Activated gamma-delta T cell (primary cell): ENCODE measurements at regions not wholly inside any gene's neighbourhood (a gene's known extent, or its start where the extent isn't known, plus 50 kb on each side); places are given as distances from the start of the nearest gene placed in this dataset.

ENCODE experiments used
- DNase-seq: peaks from one replicate; lab custom pipeline; 2025; lab: John Stamatoyannopoulos, UW

DNA sequence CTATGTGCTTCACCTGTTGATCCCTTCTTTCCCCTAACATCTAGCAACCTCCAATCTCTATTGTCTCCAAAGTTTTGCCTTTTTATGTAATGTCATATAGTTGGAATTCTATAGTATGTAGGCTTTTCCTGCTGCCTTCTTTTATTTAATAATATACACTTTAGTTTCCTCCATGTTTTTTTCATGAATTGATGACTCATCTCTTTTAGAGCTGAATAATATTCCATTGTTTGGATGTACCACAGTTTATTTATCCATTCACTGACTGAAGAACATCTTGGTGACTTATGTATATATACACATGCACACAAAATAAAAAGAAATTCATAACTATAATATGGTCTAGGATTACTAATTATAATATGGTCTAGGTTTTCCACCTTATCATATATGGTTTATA, 1314.2 kb downstream of the OTOL1 start:
- DNase-seq, result no peak

DNA sequence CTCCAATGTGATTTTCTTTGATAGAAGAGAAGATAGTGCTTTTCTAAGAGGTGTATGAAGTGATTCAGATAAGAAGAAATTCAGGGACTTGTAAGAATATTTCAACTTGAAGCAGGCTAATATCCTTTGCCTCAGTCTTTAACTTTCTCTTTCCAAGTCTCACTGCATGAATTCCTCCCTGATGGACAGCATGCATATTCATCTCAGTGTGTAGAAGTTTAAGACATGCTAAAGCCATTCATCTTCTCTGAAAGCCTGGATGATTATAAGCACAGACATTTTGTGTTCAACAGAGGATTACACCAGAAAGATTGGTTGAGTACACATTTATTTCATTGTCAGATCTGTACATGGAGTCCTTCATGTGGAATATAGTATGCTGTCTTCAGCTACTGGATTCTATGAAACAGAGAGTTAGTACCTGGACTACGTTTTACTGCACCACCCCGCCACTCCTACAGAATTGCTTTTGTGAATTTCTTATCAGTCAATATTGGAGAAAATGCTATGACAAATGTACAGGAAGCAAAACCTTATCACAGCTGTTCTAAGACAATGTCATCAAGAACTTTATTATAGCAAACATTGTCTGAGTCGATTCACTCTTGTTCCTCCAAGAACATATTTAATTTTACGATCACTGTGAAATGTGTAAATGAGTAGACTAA, 1346.1 kb downstream of the OTOL1 start:
- DNase-seq, result no peak

- no peak for DNase-seq
Measured at GRCh38 chr3:162845918-162846317, 1349.3 kb downstream of the OTOL1 start.

- no peak for DNase-seq
Measured at GRCh38 chr3:162847511-162847910, 1350.9 kb downstream of the OTOL1 start.

- DNase-seq, result no peak
Measured at GRCh38 chr3:162863579-162863978, 1367.0 kb downstream of the OTOL1 start.

- DNase-seq, result no peak
Measured at GRCh38 chr3:162865466-162865865, 1368.9 kb downstream of the OTOL1 start.

DNA sequence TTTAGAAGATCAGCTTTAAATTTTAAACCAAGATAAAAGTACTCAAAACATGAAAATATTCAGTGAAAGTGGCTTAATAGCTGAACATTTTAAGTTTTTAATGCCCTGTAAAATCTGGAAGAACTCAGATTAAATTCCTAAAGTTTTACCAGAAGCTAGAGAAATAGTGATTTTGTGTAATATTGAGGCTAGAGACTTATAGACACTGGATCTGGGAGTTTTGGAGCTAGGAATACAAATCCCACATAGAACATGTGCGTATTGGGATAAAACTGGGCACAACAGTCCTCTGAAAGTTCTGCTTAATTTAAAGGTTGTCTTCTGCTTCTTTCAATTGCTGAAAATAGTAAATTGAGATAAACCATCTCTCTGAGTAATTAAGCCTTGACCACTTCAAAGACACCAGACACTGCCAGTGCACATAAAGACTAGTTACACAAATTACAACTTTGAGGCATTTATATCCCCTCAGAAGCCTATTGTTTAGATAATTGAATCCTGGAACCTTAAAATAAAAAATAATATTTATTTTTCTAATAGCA, 1382.5 kb downstream of the OTOL1 start:
- DNase-seq, result no peak

- no peak for DNase-seq
Measured at GRCh38 chr3:162884373-162884772, 1387.8 kb downstream of the OTOL1 start.

GRCh38 chr3:162892921-162893793, 1396.5 kb downstream of the OTOL1 start:
- no peak for DNase-seq

- DNase-seq, result no peak
Measured at GRCh38 chr3:162897291-162897690, 1400.7 kb downstream of the OTOL1 start.

DNA sequence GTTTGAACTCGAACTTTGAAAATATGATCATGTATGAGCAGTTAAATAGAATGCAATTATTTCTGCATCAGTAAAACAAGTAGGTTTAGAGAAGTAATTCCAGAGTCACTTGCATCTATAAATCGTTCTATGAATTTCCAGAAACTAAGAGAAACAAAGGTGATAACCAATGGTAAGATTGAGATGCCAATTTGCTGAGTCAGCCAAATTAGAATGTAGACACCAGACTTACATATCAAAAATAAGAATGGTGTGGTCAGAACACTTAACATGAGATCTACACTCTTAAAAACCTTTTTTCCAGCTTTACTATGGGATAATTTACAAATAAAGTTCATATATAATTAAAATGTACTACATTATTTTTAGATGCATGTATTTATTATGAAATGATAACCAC, 1435.9 kb downstream of the OTOL1 start:
- DNase-seq, result no peak

GRCh38 chr3:162933656-162934055, 1437.0 kb downstream of the OTOL1 start:
- DNase-seq, result no peak

DNA sequence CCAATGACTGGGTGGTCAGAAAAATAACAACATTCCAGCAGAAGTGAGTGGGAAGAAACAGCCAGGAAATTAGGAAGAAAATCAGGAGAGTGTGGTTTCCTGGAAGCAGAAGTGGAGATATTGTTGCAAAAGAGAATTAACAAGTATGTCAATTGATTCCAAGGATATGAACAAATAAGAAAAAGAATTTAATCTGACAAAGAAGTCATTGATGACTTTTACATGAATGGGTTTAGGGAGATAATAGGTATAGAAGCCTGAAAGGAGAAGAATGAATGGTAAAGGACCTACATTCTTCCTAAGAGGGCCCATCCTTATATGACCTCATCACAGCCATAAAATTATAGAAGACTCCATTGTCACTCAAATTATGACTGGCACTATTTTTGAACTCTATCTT, 1440.1 kb downstream of the OTOL1 start:
- DNase-seq, result no peak

DNA sequence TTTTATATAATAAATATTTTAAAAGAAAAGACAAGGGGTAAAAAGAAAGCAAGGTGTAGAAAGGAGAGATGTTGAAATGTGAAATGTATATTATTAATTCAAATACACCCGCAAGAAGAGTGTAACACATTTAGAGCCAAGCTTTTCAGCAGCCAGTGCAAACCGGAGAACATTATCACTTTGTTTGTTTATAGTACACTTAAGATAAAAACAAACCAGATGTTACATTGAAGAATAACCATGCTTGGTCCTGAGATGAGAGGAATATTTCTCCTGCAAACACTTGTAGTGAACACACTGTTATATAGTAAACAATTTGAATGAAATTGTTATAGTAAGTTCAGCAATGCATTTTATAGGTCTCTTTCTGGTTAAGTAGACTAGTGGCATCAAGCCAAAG, 1441.5 kb downstream of the OTOL1 start:
- no peak for DNase-seq

DNA sequence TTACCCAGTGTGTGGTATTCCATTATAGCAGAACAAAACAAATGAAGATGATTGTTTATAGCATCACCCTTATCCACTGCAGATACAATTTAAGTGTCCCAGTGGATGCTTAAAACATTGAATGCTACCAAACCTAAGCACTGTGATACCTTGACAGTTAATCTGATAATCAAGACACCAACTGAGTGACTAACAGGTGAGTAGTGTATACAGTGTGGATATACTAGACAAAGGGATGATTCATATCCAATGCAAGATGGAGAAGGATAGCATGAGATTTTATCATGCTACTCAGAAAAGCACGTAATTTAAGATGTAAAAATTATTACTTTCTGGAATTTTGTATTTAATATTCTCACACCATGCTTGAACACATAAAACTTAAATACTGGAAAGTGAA, 1449.0 kb downstream of the OTOL1 start:
- DNase-seq, result no peak

GRCh38 chr3:162956711-162957110, 1460.1 kb downstream of the OTOL1 start:
- DNase-seq, result no peak

- no peak for DNase-seq
Measured at GRCh38 chr3:162960269-162960668, 1463.7 kb downstream of the OTOL1 start.

DNA sequence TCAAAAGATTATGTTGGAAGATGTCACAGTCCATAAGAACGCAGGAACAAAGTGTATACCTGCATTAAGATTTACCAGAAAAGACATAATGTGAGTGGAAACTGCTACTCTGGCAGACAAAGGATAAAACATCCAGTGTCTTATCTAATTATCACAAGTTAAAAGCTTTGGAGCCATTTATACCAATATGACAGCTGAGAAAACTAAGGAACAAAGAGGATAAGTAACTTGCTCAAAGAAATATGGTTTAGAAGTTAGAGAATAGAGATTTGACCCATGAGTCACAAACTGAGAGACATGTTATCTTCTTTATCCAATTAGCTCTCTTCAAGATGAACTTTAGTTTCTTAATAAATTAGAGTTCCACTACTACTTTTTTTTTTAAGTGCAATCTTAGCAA, 1473.7 kb downstream of the OTOL1 start:
- DNase-seq, result no peak

- no peak for DNase-seq
Measured at GRCh38 chr3:162971715-162972114, 1475.1 kb downstream of the OTOL1 start.

- DNase-seq, result no peak
Measured at GRCh38 chr3:162973428-162973917, 1476.9 kb downstream of the OTOL1 start.

- no peak for DNase-seq
Measured at GRCh38 chr3:162978136-162978535, 1481.5 kb downstream of the OTOL1 start.

DNA sequence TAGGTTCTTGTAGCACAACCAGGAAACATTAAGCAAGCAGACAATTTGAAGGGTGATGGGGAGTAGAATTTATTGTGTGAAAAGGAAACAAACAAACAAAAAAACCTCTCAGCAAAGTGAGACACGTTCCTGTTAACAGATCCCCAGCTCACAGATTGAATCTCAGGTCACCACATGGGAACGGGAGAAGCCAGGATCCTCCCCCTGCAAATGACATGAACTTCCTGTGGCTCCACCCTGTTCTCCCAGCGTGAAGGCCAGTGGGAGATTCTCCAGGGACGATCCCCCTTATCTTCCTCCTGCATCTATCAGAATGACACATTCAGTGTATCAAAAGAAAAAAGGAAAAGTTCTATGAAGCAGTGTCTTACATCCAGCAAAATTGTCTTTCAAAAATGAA, 1488.1 kb downstream of the OTOL1 start:
- no peak for DNase-seq
